Heart right ventricle (tissue), 16 donors: ENCODE measurements at regions not wholly inside any gene's neighbourhood (a gene's known extent, or its start where the extent isn't known, plus 50 kb on each side); places are given as distances from the start of the nearest gene placed in this dataset.

Source experiments
- ATAC-seq, 8 donors: fragments of 200-7000 bp; cut with Tn5 transposase; one replicate each; pipeline ENCODE4 v1.9.1; 2020; ENCODE audit warnings: mild to moderate bottlenecking in 8 of 8, moderate library complexity in 8 of 8, moderate number of reproducible peaks in 1 of 8
- DNase-seq, 2 donors: peaks; one replicate each; pipeline ENCODE4 v3.0.0-alpha.2; 2020
- H3K27ac ChIP-seq, 10 donors: fragments of 200-600 bp; sonication (generic) in 2 of 10; one replicate each; pipeline versions ENCODE4 v1.5.0 to v1.8.0; 2020 to 2022; ENCODE audit warnings: mild to moderate bottlenecking in 3 of 10
- H3K27me3 ChIP-seq, 7 donors: fragments of 200-600 bp; one replicate each; pipeline ENCODE4 v1.8.0; 2021 to 2022; ENCODE audit warnings: mild to moderate bottlenecking in 2 of 7
- H3K36me3 ChIP-seq, 9 donors: fragments of 200-600 bp; sonication (generic) in 1 of 9; one replicate each; pipeline versions ENCODE4 v1.5.0 to v1.8.0; 2020 to 2022; ENCODE audit warnings: mild to moderate bottlenecking in 2 of 9
- H3K4me1 ChIP-seq, 9 donors: fragments of 200-600 bp; sonication (generic) in 1 of 9; one replicate each; pipeline versions ENCODE4 v1.5.0 to v1.8.0; 2020 to 2022; ENCODE audit warnings: mild to moderate bottlenecking in 4 of 9
- H3K4me3 ChIP-seq, 10 donors: fragments of 200-600 bp; sonication (generic) in 2 of 10; one replicate each; pipeline versions ENCODE4 v1.5.0 to v1.8.0; 2020 to 2022; ENCODE audit warnings: mild to moderate bottlenecking in 7 of 10, moderate library complexity in 2 of 10
- H3K9me3 ChIP-seq, 11 donors: fragments of 200-600 bp in 10 of 11; sonication (generic) in 2 of 11; one replicate each; pipeline versions ENCODE4 v1.5.0 to v1.8.0; 2013 to 2022; ENCODE audit warnings: mild to moderate bottlenecking in 2 of 11, control low read depth in 1 of 11, moderate library complexity in 1 of 11
- WGBS, 2 donors: extraction: QIAGEN DNeasy Blood & Tissue Kit; methylation state at CpG; one replicate each; pipeline ENCODE4 v1.1.7; 2013; ENCODE audit warnings: inconsistent platforms in 1 of 2; 5-methylcytosine and 5-hydroxymethylcytosine counted together
- intact Hi-C, 10 donors: fragments of 100-400 bp; cut with DNase I; formaldehyde crosslinking; loops; one replicate each; pipeline versions ENCODE4 v1.11.1 to v1.14.2; 2022
- TF ChIP-seq, protein P1 (sequence below), 9 donors: fragments of 200-600 bp; sonication (generic) in 2 of 9; IDR thresholded peaks; one replicate each; pipeline versions ENCODE4 v1.5.0 to v1.8.0; 2021 to 2022; ENCODE audit warnings: antibody characterized with exemption in 9 of 9, mild to moderate bottlenecking in 5 of 9, moderate library complexity in 1 of 9
- donor health status: Arrhythmogenic right ventricular cardiomyopathy.
- donor health status: ischemic (EF 13 %, LVEDD 7.1; RV severe dilation, severe dysfunction).
- donor health status: healthy with polysubstance abuse.
- donor health status: DM: no; HTN: yes; CAD: no.
- donor health status: DM: no; HTN: no; CAD: no.
- donor health status: ischemic (EF 25% LVEDD 6.9; RV normal size, moderate dysfunction).
- donor health status: ischemic (EF 25% LVEDD 5.7; RV mildly dilated, moderate dysfunction).
- donor health status: healthy.
- donor health status: DM: yes; HTN: yes; CAD: no.
- donor health status: Ischemic cardiomyopathy.
- donor health status: ischemic (EF 35%, LVEDD 5.7; RV mildly dilated, moderate dysfunction).
- donor health status: nonischemic (EF 11% LVEDD 7.7; RV severe dilation, severe dysfunction).
- donor health status: DM: yes; HTN: yes; CAD: no.
- donor health status: PGD.
- donor health status: ischemic (EF 29% LVEDD 5.4; RV normal size, mild dysfunction).
- donor health status: nonischemic (EF 23%, LVEDD 6.1; RV moderate dilation, normal function).

DNA sequence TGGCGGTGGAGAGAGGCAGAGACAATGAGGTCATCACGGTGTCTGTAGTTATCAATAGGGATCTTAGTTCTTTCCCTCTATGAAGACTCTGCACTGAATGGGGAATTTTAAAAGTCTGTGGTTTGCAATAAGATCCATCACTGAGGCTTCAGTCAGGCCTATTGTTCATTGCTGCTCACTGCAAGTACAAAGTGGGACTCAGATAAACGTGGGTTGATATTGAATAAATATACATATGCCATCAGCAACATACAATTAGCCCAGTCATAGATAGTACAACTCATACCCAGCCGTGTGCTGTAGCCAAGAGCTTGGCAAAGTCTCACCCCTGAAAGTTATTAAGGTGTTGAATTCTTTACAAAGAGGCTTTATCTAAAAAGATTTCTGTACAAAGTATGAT lies 88.4 kb downstream of the ENC1 start:
- Histone ChIP-seq H3K4me1 (no peaks in the 10 kb centered on the region), H3K27ac (no peak overlapping the region), H3K4me3 (no peak overlapping the region), H3K36me3 (no peaks in the 10 kb centered on the region), H3K9me3 (no peaks in the 10 kb centered on the region), H3K27me3 (peaks cover 0 to 4% (median 0%) of the 10 kb centered on the region in 7 donors)
- TF ChIP-seq, protein P1, sequence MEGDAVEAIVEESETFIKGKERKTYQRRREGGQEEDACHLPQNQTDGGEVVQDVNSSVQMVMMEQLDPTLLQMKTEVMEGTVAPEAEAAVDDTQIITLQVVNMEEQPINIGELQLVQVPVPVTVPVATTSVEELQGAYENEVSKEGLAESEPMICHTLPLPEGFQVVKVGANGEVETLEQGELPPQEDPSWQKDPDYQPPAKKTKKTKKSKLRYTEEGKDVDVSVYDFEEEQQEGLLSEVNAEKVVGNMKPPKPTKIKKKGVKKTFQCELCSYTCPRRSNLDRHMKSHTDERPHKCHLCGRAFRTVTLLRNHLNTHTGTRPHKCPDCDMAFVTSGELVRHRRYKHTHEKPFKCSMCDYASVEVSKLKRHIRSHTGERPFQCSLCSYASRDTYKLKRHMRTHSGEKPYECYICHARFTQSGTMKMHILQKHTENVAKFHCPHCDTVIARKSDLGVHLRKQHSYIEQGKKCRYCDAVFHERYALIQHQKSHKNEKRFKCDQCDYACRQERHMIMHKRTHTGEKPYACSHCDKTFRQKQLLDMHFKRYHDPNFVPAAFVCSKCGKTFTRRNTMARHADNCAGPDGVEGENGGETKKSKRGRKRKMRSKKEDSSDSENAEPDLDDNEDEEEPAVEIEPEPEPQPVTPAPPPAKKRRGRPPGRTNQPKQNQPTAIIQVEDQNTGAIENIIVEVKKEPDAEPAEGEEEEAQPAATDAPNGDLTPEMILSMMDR (IDR thresholded peaks at IDR 0.05), result no peak
- intact Hi-C loops, result no loop called here
- WGBS, 2 donors, result 71 to 77% methylated on average over 4 of the region's 4 CpGs
- DNase-seq, result no peak
- no peak for ATAC-seq

DNA sequence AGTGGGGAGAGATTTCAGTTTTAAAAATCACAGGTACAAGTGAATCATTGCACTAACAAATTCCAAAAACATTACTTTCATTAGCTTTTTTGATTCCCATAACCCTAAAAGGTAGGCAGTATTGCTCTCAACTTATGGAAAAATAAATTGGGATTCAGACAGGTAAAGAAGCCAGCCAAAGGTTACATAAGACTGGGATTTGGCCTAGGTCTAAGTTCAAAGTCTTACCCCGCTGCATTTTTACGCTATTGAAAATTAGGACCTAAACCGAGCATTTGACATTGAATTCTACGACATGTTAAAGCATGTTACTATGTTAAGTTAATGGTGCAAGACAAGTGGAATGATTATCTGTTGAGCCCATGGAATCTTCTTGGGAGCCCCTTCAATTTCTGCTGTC lies 89.6 kb downstream of the ENC1 start:
- 86% methylated on average over 4 of the region's 4 CpGs for WGBS, 2 donors

GRCh38 chr5:74549384-74549783 lies 91.1 kb downstream of the ENC1 start:
- peaks cover 0 to 4% (median 0%) of the 10 kb centered on the region in 7 donors for H3K27me3 ChIP-seq
- WGBS, 2 donors, result 45 to 51% methylated on average over 3 of the region's 3 CpGs
- H3K9me3 ChIP-seq, result no peaks in the 10 kb centered on the region
- intact Hi-C loops, result loop anchor here in 3 of 10 donors (5.0 to 10.0 kb wide), 3 partner anchors 43 to 85 kb away; no protein-coding TSS in a partner anchor
- DNase-seq (no peak), ATAC-seq (no peak)
- no peak overlapping the region for H3K4me3 ChIP-seq
- H3K4me1 ChIP-seq, result no peaks in the 10 kb centered on the region
- H3K27ac ChIP-seq, result no peak overlapping the region
- TF ChIP-seq, protein P1 (IDR thresholded peaks at IDR 0.05), result no peak
- no peaks in the 10 kb centered on the region for H3K36me3 ChIP-seq

More for the DNA sequence above, 89.6 kb downstream of the ENC1 start:
- Histone ChIP-seq H3K27me3 (peaks cover 0 to 4% (median 0%) of the 10 kb centered on the region in 7 donors), H3K4me3 (no peak overlapping the region), H3K9me3 (no peaks in the 10 kb centered on the region), H3K36me3 (no peaks in the 10 kb centered on the region), H3K4me1 (no peaks in the 10 kb centered on the region), H3K27ac (no peak overlapping the region)
- ATAC-seq (no peak), DNase-seq (no peak)
- TF ChIP-seq, protein P1 (IDR thresholded peaks at IDR 0.05), result no peak
- intact Hi-C loops, result no loop called here

DNA sequence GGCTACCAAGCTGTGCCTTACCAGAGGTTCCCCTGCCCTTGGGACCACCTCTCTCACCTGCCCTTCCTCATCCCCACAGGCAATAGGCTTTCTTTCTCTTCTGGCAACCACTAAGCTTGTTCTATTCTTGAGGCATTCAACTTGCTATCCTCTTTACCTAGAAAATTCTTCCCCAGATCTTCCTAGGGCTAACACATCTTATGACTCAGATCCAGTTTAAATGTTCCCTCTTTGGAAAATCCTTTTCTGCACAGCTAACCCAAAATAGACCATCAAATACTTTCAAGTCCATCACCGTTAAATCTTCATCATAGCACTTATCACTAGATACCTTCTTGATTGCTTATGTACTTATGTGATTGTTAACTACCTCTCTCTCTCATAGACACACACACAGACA lies 93.7 kb downstream of the ENC1 start:
- Histone ChIP-seq H3K4me3 (no peak overlapping the region), H3K27ac (no peak overlapping the region), H3K36me3 (no peaks in the 10 kb centered on the region), H3K4me1 (peaks cover 0 to 16% (median 0%) of the 10 kb centered on the region in 9 donors), H3K9me3 (no peaks in the 10 kb centered on the region), H3K27me3 (peaks cover 0 to 8% (median 0%) of the 10 kb centered on the region in 7 donors)
- intact Hi-C loops, result loop anchor here in 3 of 10 donors (5.0 to 10.0 kb wide), 3 partner anchors 46 to 88 kb away; no protein-coding TSS in a partner anchor
- DNase-seq, result no peak
- ATAC-seq, result no peak
- TF ChIP-seq, protein P1 (IDR thresholded peaks at IDR 0.05), result no peak
- WGBS, 2 donors, result 88 to 90% methylated on average over 1 of the region's 1 CpG
